ENCODE measurements at regions not wholly inside any gene's neighbourhood (a gene's known extent, or its start where the extent isn't known, plus 50 kb on each side); places are given as distances from the start of the nearest gene placed in this dataset.
"Not testable (repeated sequence)": the region's sequence is repeated elsewhere in the genome, so short reads cannot be mapped to it uniquely, and the experiment has no call there.

DNA sequence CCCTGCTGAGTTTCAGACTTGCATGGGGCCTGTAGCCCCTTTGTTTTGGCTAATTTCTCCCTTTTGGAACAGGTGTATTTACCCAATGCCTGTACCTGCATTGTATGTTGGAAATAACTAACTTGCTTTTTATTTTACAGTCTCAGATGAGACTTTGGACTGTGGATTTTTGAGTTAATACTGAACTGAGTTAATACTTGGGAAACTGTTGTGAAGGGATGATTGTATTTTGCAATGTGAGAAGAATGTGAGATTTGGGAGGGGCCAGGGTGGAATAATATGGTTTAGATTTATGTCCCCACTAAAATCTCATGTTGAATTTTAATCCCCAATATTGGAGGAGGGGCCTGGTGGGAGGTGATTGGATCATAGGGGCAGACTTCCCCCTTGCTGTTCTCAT, 99.1 kb upstream of the IRAK1BP1 start:
- no peak overlapping the region for H3K4me3 ChIP-seq
- in situ Hi-C loops (cut with MboI): no loop called here
- H3K36me3 ChIP-seq (ENCODE audit: low read depth): no peaks in the 10 kb centered on the region
- H3K9ac ChIP-seq: no peak overlapping the region
- H3K27ac ChIP-seq: no peak overlapping the region
- H3K79me2 ChIP-seq (ENCODE audit: insufficient read depth): no peaks in the 10 kb centered on the region
- H3K4me2 ChIP-seq (ENCODE audit: unreplicated experiment): no peak overlapping the region
- no peak overlapping the region for H2AFZ ChIP-seq
- no peak for TF ChIP-seq EZH2 (IDR thresholded peaks at IDR 0.05; ENCODE audit: insufficient read depth, poor library complexity, severe bottlenecking)
- TF ChIP-seq EZH2phosphoT487 (IDR thresholded peaks at IDR 0.05; ENCODE audit: insufficient read depth, low read depth): no peak
- H3K4me1 ChIP-seq (ENCODE audit: insufficient read depth): no peaks in the 10 kb centered on the region
- DNase-seq: no peak
- H3K9me2 ChIP-seq (ENCODE audit: insufficient read depth): no peaks in the 10 kb centered on the region
- no peaks in the 10 kb centered on the region for H3F3A ChIP-seq (ENCODE audit: insufficient read depth)
- H3K27me3 ChIP-seq (replicated peaks; ENCODE audit: insufficient read depth): no peaks in the 10 kb centered on the region
- no peaks in the 10 kb centered on the region for H4K20me1 ChIP-seq (ENCODE audit: insufficient read depth)
- no peaks in the 10 kb centered on the region for H3K9me3 ChIP-seq (ENCODE audit: low read depth)

DNA sequence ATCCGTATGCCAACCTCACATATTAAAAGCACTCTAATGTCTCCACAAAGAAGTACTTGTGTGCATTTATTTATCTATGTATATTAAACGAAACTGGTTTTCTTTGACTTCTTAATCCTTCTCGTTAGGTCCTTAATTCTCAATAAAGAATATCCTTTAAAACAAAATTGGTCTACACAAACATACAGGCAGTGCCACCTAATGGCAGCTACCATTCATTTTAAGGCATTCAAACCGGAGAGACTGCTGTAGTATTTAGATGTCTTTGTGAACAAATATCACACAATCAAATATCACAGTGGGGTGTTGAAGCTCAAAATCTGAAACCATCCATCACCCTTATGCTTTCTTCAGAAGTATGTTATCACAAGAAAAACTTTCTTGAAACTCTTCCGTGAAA, 96.6 kb upstream of the IRAK1BP1 start:
- no peaks in the 10 kb centered on the region for H3K27me3 ChIP-seq (replicated peaks; ENCODE audit: insufficient read depth)
- DNase-seq: no peak
- H3K79me2 ChIP-seq (ENCODE audit: insufficient read depth): no peaks in the 10 kb centered on the region
- H3K27ac ChIP-seq: no peak overlapping the region
- no peak overlapping the region for H2AFZ ChIP-seq
- no peaks in the 10 kb centered on the region for H4K20me1 ChIP-seq (ENCODE audit: insufficient read depth)
- H3K36me3 ChIP-seq (ENCODE audit: low read depth): no peaks in the 10 kb centered on the region
- H3K4me1 ChIP-seq (ENCODE audit: insufficient read depth): no peaks in the 10 kb centered on the region
- H3K9ac ChIP-seq: no peak overlapping the region
- no peaks in the 10 kb centered on the region for H3F3A ChIP-seq (ENCODE audit: insufficient read depth)
- H3K9me3 ChIP-seq (ENCODE audit: low read depth): no peaks in the 10 kb centered on the region
- no peaks in the 10 kb centered on the region for H3K9me2 ChIP-seq (ENCODE audit: insufficient read depth)
- in situ Hi-C loops (cut with MboI): no loop called here
- no peak overlapping the region for H3K4me3 ChIP-seq
- WGBS, 2 experiments (ENCODE audit: low coverage in 1 of 2, low lambda C conversion rate in 2 of 2, missing lambda C conversion rate in 2 of 2): 41 to 44% methylated on average over 5 of the region's 5 CpGs
- TF ChIP-seq EZH2 (IDR thresholded peaks at IDR 0.05; ENCODE audit: insufficient read depth, poor library complexity, severe bottlenecking) (no peak), EZH2phosphoT487 (IDR thresholded peaks at IDR 0.05; ENCODE audit: insufficient read depth, low read depth) (no peak)
- H3K4me2 ChIP-seq (ENCODE audit: unreplicated experiment): no peak overlapping the region

DNA sequence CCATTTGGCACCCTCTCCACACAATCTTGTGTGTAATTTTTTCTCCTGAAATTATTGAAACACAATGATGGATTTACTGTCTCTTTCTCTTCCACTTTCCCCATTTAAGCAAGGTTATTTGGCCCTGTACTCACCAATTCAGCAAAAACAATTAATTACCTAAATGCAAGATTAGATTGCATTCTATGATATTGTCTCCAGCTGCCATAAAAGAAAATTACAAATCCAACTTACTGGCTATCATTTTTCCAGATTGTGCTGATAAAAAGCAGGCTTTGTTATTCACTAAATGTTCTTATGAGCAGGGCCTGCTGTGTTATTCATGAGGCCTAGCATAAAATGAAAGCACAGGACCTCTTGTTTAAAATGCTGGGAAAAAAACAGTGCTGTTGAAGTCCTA, 95.8 kb upstream of the IRAK1BP1 start:
- no peak overlapping the region for H2AFZ ChIP-seq
- no peaks in the 10 kb centered on the region for H3K4me1 ChIP-seq (ENCODE audit: insufficient read depth)
- H3K4me3 ChIP-seq: no peak overlapping the region
- no peak overlapping the region for H3K27ac ChIP-seq
- no peaks in the 10 kb centered on the region for H4K20me1 ChIP-seq (ENCODE audit: insufficient read depth)
- no peak for DNase-seq
- in situ Hi-C loops (cut with MboI): no loop called here
- H3K9me2 ChIP-seq (ENCODE audit: insufficient read depth): no peaks in the 10 kb centered on the region
- H3K9ac ChIP-seq: no peak overlapping the region
- no peaks in the 10 kb centered on the region for H3K9me3 ChIP-seq (ENCODE audit: low read depth)
- no peak for TF ChIP-seq EZH2 (IDR thresholded peaks at IDR 0.05; ENCODE audit: insufficient read depth, poor library complexity, severe bottlenecking)
- no peak for TF ChIP-seq EZH2phosphoT487 (IDR thresholded peaks at IDR 0.05; ENCODE audit: insufficient read depth, low read depth)
- H3K4me2 ChIP-seq (ENCODE audit: unreplicated experiment): no peak overlapping the region
- H3F3A ChIP-seq (ENCODE audit: insufficient read depth): no peaks in the 10 kb centered on the region
- H3K79me2 ChIP-seq (ENCODE audit: insufficient read depth): no peaks in the 10 kb centered on the region
- H3K27me3 ChIP-seq (replicated peaks; ENCODE audit: insufficient read depth): no peaks in the 10 kb centered on the region
- H3K36me3 ChIP-seq (ENCODE audit: low read depth): no peaks in the 10 kb centered on the region

- no peaks in the 10 kb centered on the region for H3K36me3 ChIP-seq (ENCODE audit: low read depth)
- no peaks in the 10 kb centered on the region for H3K79me2 ChIP-seq (ENCODE audit: insufficient read depth)
- no peaks in the 10 kb centered on the region for H3F3A ChIP-seq (ENCODE audit: insufficient read depth)
- H3K4me2 ChIP-seq (ENCODE audit: unreplicated experiment): no peak overlapping the region
- H3K27me3 ChIP-seq (replicated peaks; ENCODE audit: insufficient read depth): no peaks in the 10 kb centered on the region
- no peak overlapping the region for H3K27ac ChIP-seq
- H4K20me1 ChIP-seq (ENCODE audit: insufficient read depth): no peaks in the 10 kb centered on the region
- no peaks in the 10 kb centered on the region for H3K4me1 ChIP-seq (ENCODE audit: insufficient read depth)
- no peak overlapping the region for H2AFZ ChIP-seq
- DNase-seq: no peak
- in situ Hi-C loops (cut with MboI): no loop called here
- H3K9me3 ChIP-seq (ENCODE audit: low read depth): no peaks in the 10 kb centered on the region
- no peak overlapping the region for H3K4me3 ChIP-seq
- no peak overlapping the region for H3K9ac ChIP-seq
- no peak for TF ChIP-seq EZH2 (IDR thresholded peaks at IDR 0.05; ENCODE audit: insufficient read depth, poor library complexity, severe bottlenecking)
- no peak for TF ChIP-seq EZH2phosphoT487 (IDR thresholded peaks at IDR 0.05; ENCODE audit: insufficient read depth, low read depth)
- 32 to 33% methylated on average over 4 of the region's 4 CpGs for WGBS, 2 experiments (ENCODE audit: low coverage in 1 of 2, low lambda C conversion rate in 2 of 2, missing lambda C conversion rate in 2 of 2)
- no peaks in the 10 kb centered on the region for H3K9me2 ChIP-seq (ENCODE audit: insufficient read depth)
Measured at GRCh38 chr6:78781001-78781400, 86.3 kb upstream of the IRAK1BP1 start.

- H3F3A ChIP-seq (ENCODE audit: insufficient read depth); H3K4me3 ChIP-seq; DNase-seq; H3K9me3 ChIP-seq (ENCODE audit: low read depth); H3K9ac ChIP-seq; H3K4me1 ChIP-seq (ENCODE audit: insufficient read depth); H3K27ac ChIP-seq; H3K9me2 ChIP-seq (ENCODE audit: insufficient read depth); H3K27me3 ChIP-seq (replicated peaks; ENCODE audit: insufficient read depth); H3K79me2 ChIP-seq (ENCODE audit: insufficient read depth); H3K36me3 ChIP-seq (ENCODE audit: low read depth); H4K20me1 ChIP-seq (ENCODE audit: insufficient read depth); H2AFZ ChIP-seq; H3K4me2 ChIP-seq (ENCODE audit: unreplicated experiment); in situ Hi-C loops (cut with MboI): not testable (repeated sequence)
- 54 to 57% methylated on average over 6 of the region's 6 CpGs for WGBS, 2 experiments (ENCODE audit: low coverage in 1 of 2, low lambda C conversion rate in 2 of 2, missing lambda C conversion rate in 2 of 2)
Measured at GRCh38 chr6:78783366-78783765, 84.0 kb upstream of the IRAK1BP1 start.
